ENCODE measurements at regions not wholly inside any gene's neighbourhood (a gene's known extent, or its start where the extent isn't known, plus 50 kb on each side); places are given as distances from the start of the nearest gene placed in this dataset.

GRCh38 chr3:29067007-29067406 is 213.9 kb upstream of the RBMS3 start:
- Mint-ChIP-seq H3K27me3 (ENCODE audit: insufficient read depth, low read depth, poor library complexity) (peaks cover 3% of the 10 kb centered on the region), H3K36me3 (ENCODE audit: low read depth) (no peaks in the 10 kb centered on the region), H3K4me3 (no peak overlapping the region), H3K9me3 (no peaks in the 10 kb centered on the region; the same call in 2 of the 3 replicates), H3K4me1 (peaks cover 3% of the 10 kb centered on the region; the same call in 2 of the 3 replicates), H3K27ac (no peak overlapping the region)
- Histone ChIP-seq H3K9me2 (ENCODE audit: insufficient read depth) (no peaks in the 10 kb centered on the region; the same call in 1 of the 2 replicates), H2AFZ (no peak overlapping the region), H3K79me2 (replicated peaks; ENCODE audit: insufficient read depth) (no peaks in the 10 kb centered on the region), H3K36me3 (ENCODE audit: insufficient read depth) (no peaks in the 10 kb centered on the region), H3K4me3 (no peak overlapping the region), H3K4me1 (ENCODE audit: insufficient read depth) (no peaks in the 10 kb centered on the region), H3K27me3 (ENCODE audit: insufficient read depth) (no peaks in the 10 kb centered on the region), H3K27ac (ENCODE audit: low read depth) (no peak overlapping the region), H3F3A (replicated peaks; ENCODE audit: low read depth) (no peaks in the 10 kb centered on the region), H3K4me2 (no peak overlapping the region), H4K20me1 (replicated peaks; ENCODE audit: insufficient read depth) (no peaks in the 10 kb centered on the region)
- TF ChIP-seq ETS1 (IDR thresholded peaks at IDR 0.05) (no peak), REST (IDR thresholded peaks at IDR 0.05; ENCODE audit: unreplicated experiment) (no peak), POLR2AphosphoS5 (IDR thresholded peaks at IDR 0.05; ENCODE audit: low read depth) (no peak), ZNF114 (CRISPR knock-in tag; IDR thresholded peaks at IDR 0.05) (no peak), CREB1 (CRISPR knock-in tag; IDR thresholded peaks at IDR 0.05; ENCODE audit: low read depth) (no peak), ZNF331 (CRISPR knock-in tag; IDR thresholded peaks at IDR 0.05; ENCODE audit: low read depth) (no peak), NANOG (IDR thresholded peaks at IDR 0.05; ENCODE audit: borderline replicate concordance) (no peak), JUNB (IDR thresholded peaks at IDR 0.05; ENCODE audit: unreplicated experiment) (no peak), EZH2phosphoT487 (IDR thresholded peaks at IDR 0.05; ENCODE audit: unreplicated experiment) (no peak), STAT1 (IDR thresholded peaks at IDR 0.05; ENCODE audit: unreplicated experiment) (no peak), ZNF462 (CRISPR knock-in tag; IDR thresholded peaks at IDR 0.05) (no peak), EZH2 (IDR thresholded peaks at IDR 0.05; ENCODE audit: low read depth, unreplicated experiment) (no peak)
- TF ChIP-seq, protein P1, sequence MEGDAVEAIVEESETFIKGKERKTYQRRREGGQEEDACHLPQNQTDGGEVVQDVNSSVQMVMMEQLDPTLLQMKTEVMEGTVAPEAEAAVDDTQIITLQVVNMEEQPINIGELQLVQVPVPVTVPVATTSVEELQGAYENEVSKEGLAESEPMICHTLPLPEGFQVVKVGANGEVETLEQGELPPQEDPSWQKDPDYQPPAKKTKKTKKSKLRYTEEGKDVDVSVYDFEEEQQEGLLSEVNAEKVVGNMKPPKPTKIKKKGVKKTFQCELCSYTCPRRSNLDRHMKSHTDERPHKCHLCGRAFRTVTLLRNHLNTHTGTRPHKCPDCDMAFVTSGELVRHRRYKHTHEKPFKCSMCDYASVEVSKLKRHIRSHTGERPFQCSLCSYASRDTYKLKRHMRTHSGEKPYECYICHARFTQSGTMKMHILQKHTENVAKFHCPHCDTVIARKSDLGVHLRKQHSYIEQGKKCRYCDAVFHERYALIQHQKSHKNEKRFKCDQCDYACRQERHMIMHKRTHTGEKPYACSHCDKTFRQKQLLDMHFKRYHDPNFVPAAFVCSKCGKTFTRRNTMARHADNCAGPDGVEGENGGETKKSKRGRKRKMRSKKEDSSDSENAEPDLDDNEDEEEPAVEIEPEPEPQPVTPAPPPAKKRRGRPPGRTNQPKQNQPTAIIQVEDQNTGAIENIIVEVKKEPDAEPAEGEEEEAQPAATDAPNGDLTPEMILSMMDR (conservative IDR thresholded peaks at IDR 0.05; ENCODE audit: low read depth in 2 of 2) = no peak
- no peak for ATAC-seq
- DNase-seq (ENCODE audit: low spot score) = no peak
